H9 (cell line): ENCODE measurements at regions not wholly inside any gene's neighbourhood (a gene's known extent, or its start where the extent isn't known, plus 50 kb on each side); places are given as distances from the start of the nearest gene placed in this dataset.

Experiments used
- DNase-seq: peaks from one replicate; pipeline ENCODE4 v3.0.0-alpha.2; 2017
- H2AFZ ChIP-seq: one replicate; pipeline ENCODE4 v1.6.1; 2013; ENCODE audit warnings: mild to moderate bottlenecking, low read length, control low read depth, moderate library complexity
- H2AK5ac ChIP-seq: 2 replicates; pipeline ENCODE4 v1.6.1; 2013; ENCODE audit warnings: low read length, control low read depth, mixed read lengths; ENCODE audit not compliant: insufficient read length
- H2BK120ac ChIP-seq: one replicate; pipeline ENCODE4 v1.6.1; 2013; ENCODE audit warnings: low read depth, mild to moderate bottlenecking, low read length, control low read depth, inconsistent platforms; ENCODE audit not compliant: poor library complexity, severe bottlenecking
- H2BK12ac ChIP-seq: 2 replicates; pipeline ENCODE4 v1.6.1; 2013; ENCODE audit warnings: low read length, control low read depth, mixed read lengths, low read depth; ENCODE audit not compliant: insufficient read length
- H2BK15ac ChIP-seq: 2 replicates; pipeline ENCODE4 v1.6.1; 2013; ENCODE audit warnings: low read depth, low read length, control low read depth
- H2BK20ac ChIP-seq: one replicate; pipeline ENCODE4 v1.6.1; 2013; ENCODE audit warnings: low read depth, mild to moderate bottlenecking, low read length, control low read depth, inconsistent platforms; ENCODE audit not compliant: poor library complexity, severe bottlenecking
- H2BK5ac ChIP-seq: 2 replicates; pipeline ENCODE4 v1.6.1; 2013; ENCODE audit warnings: low read length, control low read depth, mixed read lengths; ENCODE audit not compliant: insufficient read length
- H3K14ac ChIP-seq: 2 replicates; pipeline ENCODE4 v1.6.1; 2013; ENCODE audit warnings: low read length, control low read depth; ENCODE audit not compliant: insufficient read depth
- H3K18ac ChIP-seq: 2 replicates; pipeline ENCODE4 v1.6.1; 2013; ENCODE audit warnings: low read depth, mild to moderate bottlenecking, mixed read lengths, low read length, control low read depth; ENCODE audit not compliant: insufficient read length
- H3K23ac ChIP-seq: 2 replicates; pipeline ENCODE4 v1.6.1; 2013; ENCODE audit warnings: low read length, control low read depth, mixed read lengths, low read depth; ENCODE audit not compliant: insufficient read length
- H3K23me2 ChIP-seq: 2 replicates; pipeline ENCODE4 v1.6.1; 2013; ENCODE audit warnings: low read depth, mild to moderate bottlenecking, mixed read lengths, low read length, control low read depth; ENCODE audit not compliant: insufficient read length, poor library complexity, severe bottlenecking
- H3K27ac ChIP-seq: 2 replicates; pipeline ENCODE4 v1.5.1; 2013; ENCODE audit warnings: low read length, control low read depth, mixed read lengths, low read depth; ENCODE audit not compliant: insufficient read length
- H3K27me3 ChIP-seq: 2 replicates; pipeline ENCODE4 v1.6.1; 2013; ENCODE audit warnings: low read length, control low read depth, inconsistent platforms; ENCODE audit not compliant: insufficient read depth
- H3K4ac ChIP-seq: 2 replicates; pipeline ENCODE4 v1.6.1; 2013; ENCODE audit warnings: low read depth, mild to moderate bottlenecking, control low read depth, inconsistent platforms, low read length, moderate library complexity
- H3K4me1 ChIP-seq: 2 replicates; pipeline ENCODE4 v1.6.1; 2013; ENCODE audit warnings: low read length, control low read depth, inconsistent platforms; ENCODE audit not compliant: insufficient read depth
- H3K4me2 ChIP-seq: 2 replicates; pipeline ENCODE4 v1.6.1; 2013; ENCODE audit warnings: low read length, control low read depth, mixed read lengths; ENCODE audit not compliant: insufficient read length, insufficient read depth
- H3K56ac ChIP-seq: 2 replicates; pipeline ENCODE4 v1.6.1; 2013; ENCODE audit warnings: low read depth, mild to moderate bottlenecking, mixed read lengths, low read length, control low read depth; ENCODE audit not compliant: insufficient read length
- H3K79me1 ChIP-seq: 2 replicates; pipeline ENCODE4 v1.6.1; 2013; ENCODE audit warnings: low read depth, mild to moderate bottlenecking, moderate library complexity, low read length, control low read depth, inconsistent platforms; ENCODE audit not compliant: insufficient read depth, poor library complexity, severe bottlenecking
- H3K79me2 ChIP-seq: 2 replicates; pipeline ENCODE4 v1.6.1; 2013; ENCODE audit warnings: low read length, control low read depth, inconsistent platforms; ENCODE audit not compliant: insufficient read depth
- H3K9ac ChIP-seq: 2 replicates; pipeline ENCODE4 v1.6.1; 2013; ENCODE audit warnings: low read length, control low read depth, mixed read lengths; ENCODE audit not compliant: insufficient read length; ENCODE audit errors: extremely low read depth
- H3K9me3 ChIP-seq: one replicate; pipeline ENCODE4 v1.6.1; 2013; ENCODE audit warnings: low read depth, low read length, inconsistent platforms; ENCODE audit not compliant: control insufficient read depth
- H3T11ph ChIP-seq: one replicate; pipeline ENCODE4 v1.6.1; 2013; ENCODE audit warnings: mild to moderate bottlenecking, low read length, control low read depth, inconsistent platforms
- H4K20me1 ChIP-seq: one replicate; pipeline ENCODE4 v1.6.1; 2013; ENCODE audit not compliant: control insufficient read depth, insufficient read length, insufficient read depth
- H4K5ac ChIP-seq: 2 replicates; pipeline ENCODE4 v1.6.1; 2013; ENCODE audit warnings: low read depth, mild to moderate bottlenecking, mixed read lengths, low read length, control low read depth; ENCODE audit not compliant: insufficient read length
- H4K8ac ChIP-seq: replicated peaks from 2 replicates; pipeline ENCODE4 v1.6.1; 2013; ENCODE audit warnings: low read length, control low read depth, mixed read lengths, low read depth; ENCODE audit not compliant: insufficient read length
- H4K91ac ChIP-seq: 2 replicates; pipeline ENCODE4 v1.6.1; 2013; ENCODE audit warnings: low read depth, mild to moderate bottlenecking, moderate library complexity, mixed read lengths, low read length, control low read depth; ENCODE audit not compliant: insufficient read length
- H3K27ac Mint-ChIP-seq, 3 experiments: 2 replicates in 2 of 3; 3 replicates in 1 of 3; pipeline ENCODE4 v1.8.0; 2020 to 2021; ENCODE audit warnings: mixed read lengths in 3 of 3, mild to moderate bottlenecking in 1 of 3, moderate library complexity in 1 of 3
- H3K27me3 Mint-ChIP-seq: 2 replicates; pipeline ENCODE4 v1.8.0; 2021; ENCODE audit warnings: low read depth, mild to moderate bottlenecking, moderate library complexity, mixed read lengths
- H3K36me3 Mint-ChIP-seq, 3 experiments: 2 replicates in 2 of 3; 3 replicates in 1 of 3; pipeline ENCODE4 v1.8.0; 2020 to 2021; ENCODE audit warnings: low read depth in 3 of 3, mixed read lengths in 3 of 3; ENCODE audit not compliant: insufficient read depth in 1 of 3
- H3K4me1 Mint-ChIP-seq, 2 experiments: 2 replicates each; pipeline ENCODE4 v1.8.0; 2020; ENCODE audit warnings: mixed read lengths in 2 of 2
- H3K4me3 Mint-ChIP-seq, 2 experiments: 2 replicates in 1 of 2; 3 replicates in 1 of 2; pipeline ENCODE4 v1.8.0; 2020 to 2021; ENCODE audit warnings: mild to moderate bottlenecking in 2 of 2, mixed read lengths in 2 of 2, moderate library complexity in 1 of 2
- H3K9me3 Mint-ChIP-seq, 2 experiments: 2 replicates in 1 of 2; 3 replicates in 1 of 2; pipeline ENCODE4 v1.8.0; 2020; ENCODE audit warnings: mild to moderate bottlenecking in 2 of 2, mixed read lengths in 2 of 2, moderate library complexity in 1 of 2
- WGBS: extraction: QIAGEN DNeasy Blood & Tissue Kit; methylation state at CpG from one replicate; pipeline ENCODE4 v1.1.7; 2013; ENCODE audit warnings: missing lambda C conversion rate, low lambda C conversion rate, mixed read lengths; ENCODE audit not compliant: insufficient read length; ENCODE audit errors: extremely low coverage; 5-methylcytosine and 5-hydroxymethylcytosine counted together
- TF ChIP-seq, protein P1 (sequence below): fragments of 200-600 bp; sonication (generic); conservative IDR thresholded peaks from 3 replicates; pipeline ENCODE4 v1.8.0; 2021; ENCODE audit warnings: antibody characterized with exemption, mild to moderate bottlenecking

- Mint-ChIP-seq H3K4me1 (peaks cover 2 to 3% of the 10 kb centered on the region in 2 experiments), H3K36me3 (peaks cover 0 to 4% (median 1%) of the 10 kb centered on the region in 3 experiments; a peak in 2 of 7 replicates), H3K27ac (no peak overlapping the region), H3K9me3 (peaks cover 0 to 2% of the 10 kb centered on the region in 2 experiments; a peak in 1 of 5 replicates), H3K4me3 (no peak overlapping the region), H3K27me3 (no peaks in the 10 kb centered on the region)
- Histone ChIP-seq H3K27ac (no peak overlapping the region), H3K9ac (no peak overlapping the region), H3K4ac (no peak overlapping the region), H4K20me1 (no peaks in the 10 kb centered on the region), H2AFZ (no peak overlapping the region), H2BK12ac (no peak overlapping the region), H2BK20ac (no peak overlapping the region), H2BK5ac (no peak overlapping the region), H3K27me3 (no peaks in the 10 kb centered on the region), H4K5ac (no peak overlapping the region), H3K9me3 (no peaks in the 10 kb centered on the region), H3K23me2 (no peaks in the 10 kb centered on the region), H4K8ac (no peak overlapping the region), H2AK5ac (no peak overlapping the region), H3K14ac (no peak overlapping the region), H3K56ac (no peak overlapping the region), H3K79me2 (no peaks in the 10 kb centered on the region), H2BK15ac (no peak overlapping the region), H2BK120ac (no peak overlapping the region), H3K18ac (no peak overlapping the region), H3K23ac (no peak overlapping the region), H4K91ac (no peak overlapping the region), H3K79me1 (no peaks in the 10 kb centered on the region), H3K4me2 (no peak overlapping the region), H3K4me1 (no peaks in the 10 kb centered on the region), H3T11ph (no peak overlapping the region)
- WGBS, result no CpG with 5 or more reads among the region's 3 CpGs
- DNase-seq, result no peak
- TF ChIP-seq, protein P1, sequence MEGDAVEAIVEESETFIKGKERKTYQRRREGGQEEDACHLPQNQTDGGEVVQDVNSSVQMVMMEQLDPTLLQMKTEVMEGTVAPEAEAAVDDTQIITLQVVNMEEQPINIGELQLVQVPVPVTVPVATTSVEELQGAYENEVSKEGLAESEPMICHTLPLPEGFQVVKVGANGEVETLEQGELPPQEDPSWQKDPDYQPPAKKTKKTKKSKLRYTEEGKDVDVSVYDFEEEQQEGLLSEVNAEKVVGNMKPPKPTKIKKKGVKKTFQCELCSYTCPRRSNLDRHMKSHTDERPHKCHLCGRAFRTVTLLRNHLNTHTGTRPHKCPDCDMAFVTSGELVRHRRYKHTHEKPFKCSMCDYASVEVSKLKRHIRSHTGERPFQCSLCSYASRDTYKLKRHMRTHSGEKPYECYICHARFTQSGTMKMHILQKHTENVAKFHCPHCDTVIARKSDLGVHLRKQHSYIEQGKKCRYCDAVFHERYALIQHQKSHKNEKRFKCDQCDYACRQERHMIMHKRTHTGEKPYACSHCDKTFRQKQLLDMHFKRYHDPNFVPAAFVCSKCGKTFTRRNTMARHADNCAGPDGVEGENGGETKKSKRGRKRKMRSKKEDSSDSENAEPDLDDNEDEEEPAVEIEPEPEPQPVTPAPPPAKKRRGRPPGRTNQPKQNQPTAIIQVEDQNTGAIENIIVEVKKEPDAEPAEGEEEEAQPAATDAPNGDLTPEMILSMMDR, result no peak
These were observed 410.2 kb downstream of the PSAT1 start for GRCh38 chr9:78707080-78707479.
